Globus pallidus (tissue), 1 donor: ENCODE measurements at regions not wholly inside any gene's neighbourhood (a gene's known extent, or its start where the extent isn't known, plus 50 kb on each side); places are given as distances from the start of the nearest gene placed in this dataset.

ENCODE experiments used
- DNase-seq: peaks from one replicate; pipeline ENCODE4 v3.0.0-alpha.2; 2015; ENCODE audit warnings: low spot score

GRCh38 chr10:113420057-113420732 is 132.7 kb upstream of the HABP2 start:
- no peak for DNase-seq

- no peak for DNase-seq
These were observed 131.8 kb upstream of the HABP2 start for GRCh38 chr10:113420733-113421675.

GRCh38 chr10:113422371-113422770 is 130.5 kb upstream of the HABP2 start:
- DNase-seq: no peak

- DNase-seq: no peak
These were observed 128.7 kb upstream of the HABP2 start for GRCh38 chr10:113423981-113424721.

- no peak for DNase-seq
These were observed 127.8 kb upstream of the HABP2 start for GRCh38 chr10:113425008-113425407.

GRCh38 chr10:113425541-113425951 is 127.3 kb upstream of the HABP2 start:
- no peak for DNase-seq

- no peak for DNase-seq
These were observed 126.5 kb upstream of the HABP2 start for GRCh38 chr10:113426181-113426877.

- no peak for DNase-seq
These were observed 125.6 kb upstream of the HABP2 start for GRCh38 chr10:113427236-113427735.

GRCh38 chr10:113427811-113428558 is 124.9 kb upstream of the HABP2 start:
- DNase-seq: no peak

GRCh38 chr10:113430634-113431397 is 122.0 kb upstream of the HABP2 start:
- DNase-seq: no peak

GRCh38 chr10:113431398-113432160 is 121.3 kb upstream of the HABP2 start:
- DNase-seq: no peak

- no peak for DNase-seq
These were observed 119.1 kb upstream of the HABP2 start for GRCh38 chr10:113433711-113434110.

- DNase-seq: no peak
These were observed 118.5 kb upstream of the HABP2 start for GRCh38 chr10:113434315-113434714.

GRCh38 chr10:113434950-113435349 is 117.9 kb upstream of the HABP2 start:
- DNase-seq: no peak

GRCh38 chr10:113435881-113436280 is 117.0 kb upstream of the HABP2 start:
- no peak for DNase-seq

- no peak for DNase-seq
These were observed 116.0 kb upstream of the HABP2 start for GRCh38 chr10:113436851-113437250.

- DNase-seq: no peak
These were observed 114.2 kb upstream of the HABP2 start for GRCh38 chr10:113438652-113439051.

- no peak for DNase-seq
These were observed 111.6 kb upstream of the HABP2 start for GRCh38 chr10:113441220-113441619.

GRCh38 chr10:113441686-113442270 is 111.1 kb upstream of the HABP2 start:
- DNase-seq: no peak
